Muscle layer of duodenum (tissue), 2 donors: ENCODE measurements at regions not wholly inside any gene's neighbourhood (a gene's known extent, or its start where the extent isn't known, plus 50 kb on each side); places are given as distances from the start of the nearest gene placed in this dataset.

ENCODE experiments used
- H3K27ac ChIP-seq: one replicate; pipeline ENCODE4 v1.7.0; 2013; ENCODE audit warnings: mild to moderate bottlenecking, low read length
- H3K27me3 ChIP-seq: one replicate; pipeline ENCODE4 v1.7.0; 2013; ENCODE audit warnings: low read depth, mild to moderate bottlenecking, control low read depth, low read length
- H3K36me3 ChIP-seq, 2 donors: one replicate each; pipeline ENCODE4 v1.7.0; 2013; ENCODE audit warnings: low read length in 2 of 2, control low read depth in 1 of 2, mild to moderate bottlenecking in 1 of 2; ENCODE audit not compliant: insufficient read depth in 2 of 2, control insufficient read depth in 1 of 2
- H3K4me1 ChIP-seq, 2 donors: one replicate each; pipeline ENCODE4 v1.7.0; 2013; ENCODE audit warnings: low read length in 2 of 2, mild to moderate bottlenecking in 2 of 2, control low read depth in 1 of 2, moderate library complexity in 1 of 2; ENCODE audit not compliant: insufficient read depth in 2 of 2, control insufficient read depth in 1 of 2
- H3K4me3 ChIP-seq, 2 donors: one replicate each; pipeline ENCODE4 v1.7.0; 2013; ENCODE audit warnings: low read length in 2 of 2, low read depth in 1 of 2, mild to moderate bottlenecking in 1 of 2
- H3K9me3 ChIP-seq, 2 donors: one replicate each; pipeline ENCODE4 v1.7.0; 2013; ENCODE audit warnings: low read length in 2 of 2, control low read depth in 1 of 2, mild to moderate bottlenecking in 1 of 2; ENCODE audit not compliant: control insufficient read depth in 1 of 2
- donor health status: healthy.

GRCh38 chr2:65881592-65881991 is 449.2 kb upstream of the SPRED2 start:
- Histone ChIP-seq H3K9me3 (no peaks in the 10 kb centered on the region), H3K4me3 (no peak overlapping the region), H3K36me3 (no peaks in the 10 kb centered on the region), H3K27ac (no peak overlapping the region), H3K4me1 (peaks cover 0 to 6% of the 10 kb centered on the region in 2 donors), H3K27me3 (no peaks in the 10 kb centered on the region)

DNA sequence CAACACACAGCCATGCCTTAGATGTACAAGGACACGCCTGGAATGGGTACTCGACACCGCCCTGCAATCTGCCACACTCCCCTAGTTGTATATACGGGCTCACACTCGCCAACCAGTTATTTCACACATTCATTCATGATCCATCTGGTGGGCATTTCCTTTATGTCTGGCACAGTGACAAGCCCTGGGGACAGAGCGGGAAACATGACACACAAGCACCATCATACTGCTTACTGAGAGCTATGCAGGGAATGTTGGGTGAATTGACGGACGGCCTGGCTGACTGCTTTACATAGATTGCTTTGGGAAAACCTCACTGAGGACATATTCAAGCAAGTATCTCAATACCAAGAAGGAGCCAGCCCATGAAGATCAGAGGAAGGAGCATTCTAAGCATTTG is 448.0 kb upstream of the SPRED2 start:
- H3K4me1 ChIP-seq: peaks cover 0 to 6% of the 10 kb centered on the region in 2 donors
- H3K9me3 ChIP-seq: no peaks in the 10 kb centered on the region
- H3K36me3 ChIP-seq: no peaks in the 10 kb centered on the region
- no peak overlapping the region for H3K27ac ChIP-seq
- H3K27me3 ChIP-seq: no peaks in the 10 kb centered on the region
- no peak overlapping the region for H3K4me3 ChIP-seq

DNA sequence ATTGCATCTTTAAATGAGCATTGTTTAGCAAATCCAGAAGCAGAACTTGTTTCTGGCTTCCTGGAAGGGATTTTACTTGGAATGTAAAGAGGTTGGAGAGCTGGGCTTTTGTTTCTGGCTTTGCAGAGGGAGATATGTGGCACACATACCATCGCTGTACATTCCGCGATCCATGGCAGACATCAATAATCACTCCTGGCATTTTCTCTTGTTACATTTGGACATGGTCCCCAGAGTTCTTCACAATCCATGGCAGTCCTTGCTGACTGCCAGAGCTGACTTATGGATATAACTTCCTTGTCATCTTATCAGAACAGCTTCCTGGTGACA is 445.6 kb upstream of the SPRED2 start:
- Histone ChIP-seq H3K4me3 (no peak overlapping the region), H3K9me3 (no peaks in the 10 kb centered on the region), H3K27me3 (no peaks in the 10 kb centered on the region), H3K36me3 (no peaks in the 10 kb centered on the region), H3K4me1 (peaks cover 0 to 6% of the 10 kb centered on the region in 2 donors), H3K27ac (no peak overlapping the region)

GRCh38 chr2:65877331-65878010 is 445.1 kb upstream of the SPRED2 start:
- H3K27ac ChIP-seq: no peak overlapping the region
- H3K4me1 ChIP-seq: peaks cover 0 to 6% of the 10 kb centered on the region in 2 donors

DNA sequence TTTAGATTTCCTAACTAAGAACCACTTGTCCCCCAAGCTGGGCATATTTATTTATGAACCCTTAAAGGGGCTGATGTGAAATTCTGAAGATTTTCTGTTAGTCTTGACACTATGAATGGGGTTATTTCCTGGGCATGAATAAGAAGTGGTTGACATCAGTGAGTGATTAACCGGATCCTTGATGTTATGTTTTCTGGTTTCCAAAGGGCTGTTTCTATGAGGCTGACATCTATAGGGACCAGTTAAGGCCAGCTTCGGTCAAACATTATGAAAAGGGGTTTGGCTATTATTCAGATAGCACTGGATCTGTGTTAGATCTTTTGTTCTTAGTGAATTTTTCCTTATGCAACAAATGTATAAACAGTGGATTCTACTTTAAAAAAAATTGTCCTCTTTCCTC is 443.7 kb upstream of the SPRED2 start:
- H3K36me3 ChIP-seq: no peaks in the 10 kb centered on the region
- no peaks in the 10 kb centered on the region for H3K9me3 ChIP-seq
- H3K4me3 ChIP-seq: no peak overlapping the region
- H3K4me1 ChIP-seq: peaks cover 0 to 6% of the 10 kb centered on the region in 2 donors
- H3K27ac ChIP-seq: no peak overlapping the region
- no peaks in the 10 kb centered on the region for H3K27me3 ChIP-seq

More at GRCh38 chr2:65877331-65878010, 445.1 kb upstream of the SPRED2 start:
- H3K9me3 ChIP-seq: no peaks in the 10 kb centered on the region
- no peaks in the 10 kb centered on the region for H3K27me3 ChIP-seq
- H3K36me3 ChIP-seq: no peaks in the 10 kb centered on the region
- no peak overlapping the region for H3K4me3 ChIP-seq

DNA sequence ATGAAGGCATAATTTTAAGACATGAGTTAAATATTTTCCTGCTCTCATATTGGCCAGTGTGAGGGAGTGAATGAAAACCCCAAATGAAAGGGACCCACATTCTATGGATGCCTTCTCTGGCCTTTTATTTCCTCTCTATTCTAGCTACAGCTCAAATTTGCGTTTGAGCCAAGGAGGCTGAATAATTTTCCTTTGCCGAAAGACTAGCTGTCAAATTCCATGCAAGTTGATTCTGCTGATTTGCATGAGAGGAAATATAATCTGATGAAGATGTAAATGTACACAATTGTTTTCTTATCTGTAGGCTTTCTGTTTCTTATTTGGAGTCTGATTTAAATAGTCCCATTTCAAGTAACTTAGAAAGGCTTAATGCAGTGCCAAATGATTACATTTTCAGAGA is 438.4 kb upstream of the SPRED2 start:
- Histone ChIP-seq H3K27ac (no peak overlapping the region), H3K4me3 (no peak overlapping the region), H3K9me3 (no peaks in the 10 kb centered on the region), H3K36me3 (no peaks in the 10 kb centered on the region), H3K27me3 (no peaks in the 10 kb centered on the region), H3K4me1 (no peaks in the 10 kb centered on the region)

DNA sequence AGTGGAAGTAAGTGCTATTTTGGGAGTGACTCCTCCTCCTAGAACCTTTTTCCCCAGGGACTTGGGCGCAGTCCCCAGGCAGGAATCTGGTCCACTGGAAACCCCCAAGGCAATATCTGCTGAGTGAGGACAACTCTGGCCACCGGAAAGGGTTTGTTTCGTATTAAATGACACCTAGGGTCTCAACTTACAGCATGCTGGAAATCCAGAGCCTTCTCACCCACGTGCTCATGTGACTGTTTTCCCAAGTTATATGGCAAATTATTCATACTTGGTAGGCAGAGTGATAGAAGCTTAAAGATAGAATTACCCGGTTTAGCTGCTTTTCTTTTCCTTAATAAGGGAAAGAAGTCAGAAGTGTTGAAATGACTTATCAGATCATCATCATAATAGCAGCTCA is 436.9 kb upstream of the SPRED2 start:
- Histone ChIP-seq H3K27ac (no peak overlapping the region), H3K4me1 (no peaks in the 10 kb centered on the region), H3K36me3 (no peaks in the 10 kb centered on the region), H3K9me3 (no peaks in the 10 kb centered on the region), H3K4me3 (no peak overlapping the region), H3K27me3 (no peaks in the 10 kb centered on the region)

GRCh38 chr2:65868177-65868576 is 435.8 kb upstream of the SPRED2 start:
- Histone ChIP-seq H3K27me3 (no peaks in the 10 kb centered on the region), H3K4me3 (no peak overlapping the region), H3K27ac (no peak overlapping the region), H3K4me1 (no peaks in the 10 kb centered on the region), H3K36me3 (no peaks in the 10 kb centered on the region), H3K9me3 (no peaks in the 10 kb centered on the region)

DNA sequence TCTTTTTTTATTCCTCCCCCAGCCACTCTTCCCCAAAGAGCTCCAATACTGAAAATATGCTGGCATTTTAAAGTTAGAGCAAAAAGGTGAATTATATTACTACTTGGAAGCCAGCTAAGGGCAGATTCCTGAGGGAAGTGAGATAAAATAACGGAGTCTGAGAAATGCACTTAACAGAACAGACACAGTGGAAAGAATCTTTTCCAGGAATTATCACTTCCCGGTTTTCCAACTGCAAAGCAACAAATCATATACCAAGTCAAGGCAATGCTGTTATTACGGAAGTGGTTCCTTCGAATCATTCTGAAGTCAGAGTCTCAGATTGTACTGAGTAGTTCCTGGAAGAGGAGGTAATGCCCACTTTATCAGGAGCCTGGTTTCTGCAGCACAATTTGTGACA is 435.0 kb upstream of the SPRED2 start:
- no peaks in the 10 kb centered on the region for H3K36me3 ChIP-seq
- H3K4me3 ChIP-seq: no peak overlapping the region
- no peaks in the 10 kb centered on the region for H3K4me1 ChIP-seq
- H3K27ac ChIP-seq: no peak overlapping the region
- no peaks in the 10 kb centered on the region for H3K27me3 ChIP-seq
- H3K9me3 ChIP-seq: no peaks in the 10 kb centered on the region

- no peaks in the 10 kb centered on the region for H3K36me3 ChIP-seq
- no peaks in the 10 kb centered on the region for H3K9me3 ChIP-seq
- H3K4me3 ChIP-seq: no peak overlapping the region
- no peak overlapping the region for H3K27ac ChIP-seq
- H3K4me1 ChIP-seq: no peaks in the 10 kb centered on the region
- H3K27me3 ChIP-seq: no peaks in the 10 kb centered on the region
These were observed 433.7 kb upstream of the SPRED2 start for GRCh38 chr2:65866148-65866547.

- Histone ChIP-seq H3K36me3 (no peaks in the 10 kb centered on the region), H3K27ac (no peak overlapping the region), H3K9me3 (no peaks in the 10 kb centered on the region), H3K4me1 (no peaks in the 10 kb centered on the region), H3K4me3 (no peak overlapping the region), H3K27me3 (no peaks in the 10 kb centered on the region)
These were observed 432.2 kb upstream of the SPRED2 start for GRCh38 chr2:65864619-65865018.

DNA sequence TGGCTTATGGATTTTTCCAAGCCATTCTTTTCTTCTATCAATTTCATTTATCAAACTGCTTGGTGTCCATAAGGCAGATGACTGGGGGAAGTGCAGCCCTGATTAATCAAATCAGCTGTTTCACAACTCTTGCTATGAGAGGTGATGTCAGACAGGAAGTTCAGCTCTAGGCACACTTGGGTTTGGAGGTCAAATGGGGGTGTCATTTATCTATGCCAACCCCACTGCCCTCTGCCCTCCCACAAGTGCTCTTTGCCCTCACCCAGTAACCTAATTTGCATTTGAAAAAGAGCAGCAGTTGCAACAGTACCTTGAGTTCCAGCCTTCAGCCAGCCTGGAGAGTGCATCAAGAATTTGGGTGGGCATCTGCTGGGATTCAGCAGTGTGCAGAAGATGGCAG is 431.3 kb upstream of the SPRED2 start:
- no peak overlapping the region for H3K27ac ChIP-seq
- H3K27me3 ChIP-seq: no peaks in the 10 kb centered on the region
- no peaks in the 10 kb centered on the region for H3K9me3 ChIP-seq
- no peaks in the 10 kb centered on the region for H3K36me3 ChIP-seq
- no peak overlapping the region for H3K4me3 ChIP-seq
- H3K4me1 ChIP-seq: no peaks in the 10 kb centered on the region
